ENCODE measurements at regions not wholly inside any gene's neighbourhood (a gene's known extent, or its start where the extent isn't known, plus 50 kb on each side); places are given as distances from the start of the nearest gene placed in this dataset.

DNA sequence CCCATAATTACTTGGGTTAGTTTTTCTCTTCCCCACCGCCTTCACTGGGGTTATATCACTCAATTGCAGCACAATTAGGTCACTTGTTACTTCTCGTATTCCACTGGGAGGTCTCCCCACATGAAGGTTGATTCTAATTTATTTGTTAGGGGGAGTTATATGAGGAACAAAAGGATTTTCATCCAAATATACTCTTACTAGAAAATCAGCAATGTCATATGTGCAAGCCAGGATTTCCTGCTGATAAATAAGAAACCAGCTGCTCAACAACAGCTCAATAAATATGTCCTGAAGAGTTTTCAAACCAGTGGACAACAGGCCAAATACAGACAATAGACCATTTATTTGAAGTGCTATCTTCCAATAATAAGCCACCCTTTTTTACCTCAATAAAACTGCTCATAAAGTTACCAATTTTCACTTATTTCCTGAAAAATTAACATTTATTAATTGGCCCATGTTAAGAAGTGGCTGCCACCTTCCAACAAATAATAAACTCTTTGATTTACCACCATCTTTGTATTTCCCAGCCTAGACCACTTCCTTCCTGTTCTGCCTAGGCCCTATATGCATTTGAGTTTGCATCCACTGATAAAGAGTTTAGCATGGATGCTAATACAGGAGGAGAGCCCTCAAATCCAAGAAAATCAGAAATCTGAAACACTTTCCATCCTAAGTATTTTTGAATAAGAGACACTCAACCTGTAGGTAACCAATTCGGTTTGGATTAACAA is 184.4 kb upstream of the SLC39A10 start:
- H3K27me3 ChIP-seq, result no peaks in the 10 kb centered on the region
- H3K4me1 ChIP-seq (ENCODE audit: control insufficient read depth in 1 of 2, insufficient read depth in 1 of 2, low read depth in 1 of 2, low read length in 1 of 2), result no peaks in the 10 kb centered on the region
- TF ChIP-seq, protein P1, sequence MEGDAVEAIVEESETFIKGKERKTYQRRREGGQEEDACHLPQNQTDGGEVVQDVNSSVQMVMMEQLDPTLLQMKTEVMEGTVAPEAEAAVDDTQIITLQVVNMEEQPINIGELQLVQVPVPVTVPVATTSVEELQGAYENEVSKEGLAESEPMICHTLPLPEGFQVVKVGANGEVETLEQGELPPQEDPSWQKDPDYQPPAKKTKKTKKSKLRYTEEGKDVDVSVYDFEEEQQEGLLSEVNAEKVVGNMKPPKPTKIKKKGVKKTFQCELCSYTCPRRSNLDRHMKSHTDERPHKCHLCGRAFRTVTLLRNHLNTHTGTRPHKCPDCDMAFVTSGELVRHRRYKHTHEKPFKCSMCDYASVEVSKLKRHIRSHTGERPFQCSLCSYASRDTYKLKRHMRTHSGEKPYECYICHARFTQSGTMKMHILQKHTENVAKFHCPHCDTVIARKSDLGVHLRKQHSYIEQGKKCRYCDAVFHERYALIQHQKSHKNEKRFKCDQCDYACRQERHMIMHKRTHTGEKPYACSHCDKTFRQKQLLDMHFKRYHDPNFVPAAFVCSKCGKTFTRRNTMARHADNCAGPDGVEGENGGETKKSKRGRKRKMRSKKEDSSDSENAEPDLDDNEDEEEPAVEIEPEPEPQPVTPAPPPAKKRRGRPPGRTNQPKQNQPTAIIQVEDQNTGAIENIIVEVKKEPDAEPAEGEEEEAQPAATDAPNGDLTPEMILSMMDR (IDR thresholded peaks at IDR 0.05), result no peak
- H3K9me3 ChIP-seq, result no peaks in the 10 kb centered on the region
- no peak overlapping the region for H3K4me3 ChIP-seq (ENCODE audit: low read depth in 1 of 2, low read length in 1 of 2)
- no peaks in the 10 kb centered on the region for H3K36me3 ChIP-seq
- no peak overlapping the region for H3K27ac ChIP-seq

DNA sequence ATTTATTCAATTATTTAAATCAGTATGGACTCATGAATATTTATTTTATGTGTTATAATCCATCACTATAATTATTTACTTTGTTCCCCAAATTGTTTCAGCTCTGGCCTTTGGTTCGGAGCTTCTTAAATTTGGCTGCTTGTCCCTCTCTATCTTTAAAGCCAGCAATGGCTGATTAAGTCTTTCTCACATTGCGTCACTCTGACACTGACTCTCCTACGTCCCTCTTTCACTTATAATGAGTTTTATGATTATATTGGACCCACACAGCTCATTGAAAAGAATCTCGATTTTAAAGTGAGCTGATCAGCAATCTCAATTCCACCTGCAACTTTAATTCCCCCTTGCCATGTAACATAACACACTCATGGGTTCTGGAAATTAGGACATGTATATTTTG is 185.2 kb upstream of the SLC39A10 start:
- Histone ChIP-seq H3K36me3 (no peaks in the 10 kb centered on the region), H3K27me3 (no peaks in the 10 kb centered on the region), H3K4me3 (ENCODE audit: low read depth in 1 of 2, low read length in 1 of 2) (no peak overlapping the region), H3K9me3 (no peaks in the 10 kb centered on the region), H3K4me1 (ENCODE audit: control insufficient read depth in 1 of 2, insufficient read depth in 1 of 2, low read depth in 1 of 2, low read length in 1 of 2) (no peaks in the 10 kb centered on the region), H3K27ac (no peak overlapping the region)
- TF ChIP-seq, protein P1 (IDR thresholded peaks at IDR 0.05), result no peak

DNA sequence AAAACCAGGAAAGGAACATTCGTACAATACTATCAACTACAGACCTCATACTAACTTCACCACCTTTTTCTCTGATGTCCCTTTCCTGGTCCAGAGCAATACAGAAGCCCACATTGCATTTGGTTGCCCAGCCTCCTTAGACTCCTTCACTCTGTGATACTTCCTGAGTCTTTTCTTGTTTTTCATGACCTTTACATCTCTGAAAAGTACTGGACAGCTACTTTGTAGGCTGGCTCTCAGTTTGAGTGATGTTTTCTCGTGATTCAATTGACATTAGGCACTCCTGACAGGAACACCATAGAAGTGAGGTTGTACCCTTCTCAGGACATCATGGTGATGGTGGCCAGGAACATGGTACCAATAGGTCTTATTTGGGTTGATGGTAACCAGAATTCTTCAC is 185.9 kb upstream of the SLC39A10 start:
- Histone ChIP-seq H3K36me3 (no peaks in the 10 kb centered on the region), H3K4me3 (ENCODE audit: low read depth in 1 of 2, low read length in 1 of 2) (no peak overlapping the region), H3K27me3 (no peaks in the 10 kb centered on the region), H3K9me3 (no peaks in the 10 kb centered on the region), H3K27ac (no peak overlapping the region), H3K4me1 (ENCODE audit: control insufficient read depth in 1 of 2, insufficient read depth in 1 of 2, low read depth in 1 of 2, low read length in 1 of 2) (no peaks in the 10 kb centered on the region)
- TF ChIP-seq, protein P1 (IDR thresholded peaks at IDR 0.05), result no peak

DNA sequence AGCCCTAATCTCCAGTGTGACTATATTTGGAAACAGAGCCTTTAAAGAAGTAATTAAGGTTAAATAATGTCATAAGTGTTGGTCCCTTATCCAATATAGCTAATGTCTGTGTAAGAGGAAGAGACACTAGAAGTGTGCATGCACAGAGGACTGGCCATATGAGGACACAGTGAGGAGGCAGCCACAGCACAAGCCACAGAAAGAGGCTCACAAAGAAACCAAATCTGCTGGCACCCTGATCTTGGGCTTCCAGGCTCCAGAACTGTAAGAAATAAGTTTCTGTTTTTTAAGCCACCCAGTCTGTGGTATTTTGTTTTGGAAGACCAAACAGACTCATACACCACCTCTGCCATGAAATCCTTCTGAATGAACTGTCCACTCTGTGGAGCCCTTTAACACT is 186.4 kb upstream of the SLC39A10 start:
- H3K4me3 ChIP-seq (ENCODE audit: low read depth in 1 of 2, low read length in 1 of 2), result no peak overlapping the region
- no peaks in the 10 kb centered on the region for H3K36me3 ChIP-seq
- no peaks in the 10 kb centered on the region for H3K27me3 ChIP-seq
- no peaks in the 10 kb centered on the region for H3K4me1 ChIP-seq (ENCODE audit: control insufficient read depth in 1 of 2, insufficient read depth in 1 of 2, low read depth in 1 of 2, low read length in 1 of 2)
- no peaks in the 10 kb centered on the region for H3K9me3 ChIP-seq
- H3K27ac ChIP-seq, result no peak overlapping the region
- TF ChIP-seq, protein P1 (IDR thresholded peaks at IDR 0.05), result no peak

DNA sequence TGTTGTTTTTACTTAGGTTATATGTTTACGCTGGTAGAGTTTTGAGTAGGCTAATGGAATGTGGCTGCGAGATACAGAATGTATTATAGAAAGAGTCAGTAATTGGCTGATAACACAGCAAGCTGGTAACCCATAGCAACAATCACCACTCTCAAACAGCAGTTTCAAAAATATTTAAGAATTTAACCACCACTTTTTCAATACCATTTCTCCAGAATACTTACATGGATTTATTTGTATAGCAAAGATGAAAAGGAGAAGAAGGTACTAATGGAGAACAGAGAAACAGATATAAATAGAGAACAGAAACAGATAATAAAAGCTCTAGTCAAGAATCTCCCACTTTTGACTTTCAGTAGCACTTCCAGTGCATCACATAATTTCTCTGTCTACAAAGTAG is 188.3 kb upstream of the SLC39A10 start:
- Histone ChIP-seq H3K9me3 (no peaks in the 10 kb centered on the region), H3K27me3 (no peaks in the 10 kb centered on the region), H3K27ac (no peak overlapping the region), H3K36me3 (no peaks in the 10 kb centered on the region), H3K4me3 (ENCODE audit: low read depth in 1 of 2, low read length in 1 of 2) (no peak overlapping the region), H3K4me1 (ENCODE audit: control insufficient read depth in 1 of 2, insufficient read depth in 1 of 2, low read depth in 1 of 2, low read length in 1 of 2) (no peaks in the 10 kb centered on the region)
- TF ChIP-seq, protein P1 (IDR thresholded peaks at IDR 0.05), result no peak
